SK-N-SH (cell line): ENCODE measurements at regions not wholly inside any gene's neighbourhood (a gene's known extent, or its start where the extent isn't known, plus 50 kb on each side); places are given as distances from the start of the nearest gene placed in this dataset.

Experiments
- GATA2 ChIP-seq: sonication (generic); formaldehyde crosslinking; IDR thresholded peaks from 2 replicates; pipeline ENCODE4 v1.5.0; 2020; ENCODE audit warnings: mild to moderate bottlenecking, missing genetic modification reagents
- JUND ChIP-seq: IDR thresholded peaks from 2 replicates; pipeline ENCODE4 v1.4.0; 2012
- POLR2AphosphoS5 ChIP-seq: IDR thresholded peaks from 2 replicates; pipeline ENCODE4 v1.6.1; 2012; ENCODE audit warnings: low read depth, low read length
- TAF1 ChIP-seq: IDR thresholded peaks from 2 replicates; pipeline ENCODE4 v1.6.1; 2012; ENCODE audit warnings: low read depth, mild to moderate bottlenecking, low read length, moderate library complexity, borderline replicate concordance
- TF ChIP-seq, protein P1 (sequence below): fragments of 200-600 bp; sonication (generic); IDR thresholded peaks from 2 replicates; pipeline ENCODE4 v1.6.1; 2017; ENCODE audit warnings: antibody characterized with exemption, mild to moderate bottlenecking, moderate library complexity

GRCh38 chr20:56820984-56821383 lies 191.9 kb downstream of the TFAP2C start:
- TF ChIP-seq, protein P1, sequence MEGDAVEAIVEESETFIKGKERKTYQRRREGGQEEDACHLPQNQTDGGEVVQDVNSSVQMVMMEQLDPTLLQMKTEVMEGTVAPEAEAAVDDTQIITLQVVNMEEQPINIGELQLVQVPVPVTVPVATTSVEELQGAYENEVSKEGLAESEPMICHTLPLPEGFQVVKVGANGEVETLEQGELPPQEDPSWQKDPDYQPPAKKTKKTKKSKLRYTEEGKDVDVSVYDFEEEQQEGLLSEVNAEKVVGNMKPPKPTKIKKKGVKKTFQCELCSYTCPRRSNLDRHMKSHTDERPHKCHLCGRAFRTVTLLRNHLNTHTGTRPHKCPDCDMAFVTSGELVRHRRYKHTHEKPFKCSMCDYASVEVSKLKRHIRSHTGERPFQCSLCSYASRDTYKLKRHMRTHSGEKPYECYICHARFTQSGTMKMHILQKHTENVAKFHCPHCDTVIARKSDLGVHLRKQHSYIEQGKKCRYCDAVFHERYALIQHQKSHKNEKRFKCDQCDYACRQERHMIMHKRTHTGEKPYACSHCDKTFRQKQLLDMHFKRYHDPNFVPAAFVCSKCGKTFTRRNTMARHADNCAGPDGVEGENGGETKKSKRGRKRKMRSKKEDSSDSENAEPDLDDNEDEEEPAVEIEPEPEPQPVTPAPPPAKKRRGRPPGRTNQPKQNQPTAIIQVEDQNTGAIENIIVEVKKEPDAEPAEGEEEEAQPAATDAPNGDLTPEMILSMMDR: no peak
- no peak for TF ChIP-seq POLR2AphosphoS5
- TF ChIP-seq JUND: no peak
- no peak for TF ChIP-seq TAF1
- TF ChIP-seq GATA2 (CRISPR knock-in tag): no peak
